GM12878 (cell line): ENCODE measurements at regions not wholly inside any gene's neighbourhood (a gene's known extent, or its start where the extent isn't known, plus 50 kb on each side); places are given as distances from the start of the nearest gene placed in this dataset.

Experiments used
- ATAC-seq: fragments of 200-7000 bp; cut with Tn5 transposase; 3 replicates; pipeline ENCODE4 v1.9.1; 2020; ENCODE audit warnings: mild to moderate bottlenecking, moderate library complexity
- BruUV-seq: library from RNA; stranded (reverse); fragments of 400-500 nt; replicated peaks from 2 replicates; lab custom pipeline; 2021; lab: Mats Ljungman, UMichigan
- CTCF ChIA-PET: fragments of 300-600 bp; sonication (Branson Sonifier 250); formaldehyde crosslinking; extraction: SDS; loops from one replicate; lab custom pipeline; 2021; ENCODE audit warnings: inconsistent platforms; lab: Yijun Ruan, JAX
- POLR2A ChIA-PET: fragments of 350-600 bp; formaldehyde crosslinking; extraction: SDS; loops from one replicate; lab custom pipeline; 2021; ENCODE audit warnings: inconsistent platforms; lab: Charles Lee
- RAD21 ChIA-PET: fragments of 300-600 bp; sonication (Branson Sonifier 250); formaldehyde crosslinking; loops from one replicate; lab custom pipeline; 2023; ENCODE audit warnings: antibody characterized with exemption; ENCODE audit not compliant: unreplicated experiment; lab: Charles Lee
- SMC1A ChIA-PET: fragments of 300-600 bp; sonication (Branson Sonifier 250); formaldehyde crosslinking; loops from one replicate; lab custom pipeline; 2023; ENCODE audit not compliant: unreplicated experiment, uncharacterized antibody; lab: Charles Lee
- DNase-seq: peaks from one replicate; pipeline ENCODE4 v3.0.0-alpha.2; 2011; ENCODE audit warnings: low read depth, low spot score
- FAIRE-seq: peaks from 3 replicates; lab custom pipeline; 2011; peaks lifted over from hg19 to GRCh38; lab: Jason Lieb, UNC
- H2AFZ ChIP-seq: 2 replicates; pipeline ENCODE4 v1.6.0; 2011; ENCODE audit warnings: low read depth, low read length, control low read depth; ENCODE audit not compliant: control insufficient read depth
- H3K27ac ChIP-seq: 2 replicates; pipeline ENCODE4 v1.5.1; 2011; ENCODE audit warnings: control low read depth; ENCODE audit not compliant: control insufficient read depth, insufficient read depth
- H3K27me3 ChIP-seq, 2 experiments: replicated peaks in 1 of 2; 2 replicates each; pipeline versions ENCODE4 v1.6.0 to v1.6.1; 2011; ENCODE audit warnings: low read length in 1 of 2; ENCODE audit not compliant: control insufficient read depth in 2 of 2, insufficient read depth in 2 of 2
- H3K36me3 ChIP-seq, 2 experiments: 2 replicates each; pipeline ENCODE4 v1.5.1; 2011; ENCODE audit warnings: low read length in 1 of 2; ENCODE audit not compliant: control insufficient read depth in 2 of 2, insufficient read depth in 2 of 2
- H3K4me1 ChIP-seq: 2 replicates; pipeline ENCODE4 v1.6.1; 2011; ENCODE audit warnings: mild to moderate bottlenecking, low read length, moderate library complexity, mixed read lengths; ENCODE audit not compliant: control insufficient read depth, insufficient read depth
- H3K4me2 ChIP-seq: 2 replicates; pipeline ENCODE4 v1.6.0; 2011; ENCODE audit warnings: control low read depth; ENCODE audit not compliant: control insufficient read depth, insufficient read depth
- H3K4me3 ChIP-seq: fragments of 200-600 bp; sonication (generic); 2 replicates; pipeline ENCODE4 v1.5.1; 2016
- H3K79me2 ChIP-seq: 2 replicates; pipeline ENCODE4 v1.6.0; 2011; ENCODE audit warnings: low read length; ENCODE audit not compliant: control insufficient read depth, insufficient read depth
- H3K9ac ChIP-seq: 2 replicates; pipeline ENCODE4 v1.8.0; 2011; ENCODE audit warnings: low read length, control low read depth, mixed read lengths; ENCODE audit not compliant: control insufficient read depth, insufficient read depth
- H3K9me3 ChIP-seq: replicated peaks from 3 replicates; pipeline ENCODE4 v1.5.1; 2011; ENCODE audit warnings: mild to moderate bottlenecking, low read length; ENCODE audit not compliant: control insufficient read depth, insufficient read depth
- H4K20me1 ChIP-seq: 2 replicates; pipeline ENCODE4 v1.6.0; 2011; ENCODE audit not compliant: control insufficient read depth, insufficient read depth
- CUX1 ChIP-seq: IDR thresholded peaks from 2 replicates; pipeline ENCODE4 v1.6.1; 2012; ENCODE audit warnings: improper control_type of control experiment, low read depth, low read length; ENCODE audit not compliant: insufficient replicate concordance
- E2F4 ChIP-seq: IDR thresholded peaks from 2 replicates; pipeline ENCODE4 v1.6.1; 2012; ENCODE audit warnings: low read depth, low read length, improper control_type of control experiment
- E2F8 ChIP-seq: fragments of 450-650 bp; IDR thresholded peaks from 2 replicates; pipeline ENCODE4 v1.6.1; 2018; ENCODE audit warnings: mild to moderate bottlenecking, low read depth, moderate library complexity; ENCODE audit not compliant: partially characterized antibody
- FOXK2 ChIP-seq: fragments of 450-650 bp; IDR thresholded peaks from 2 replicates; pipeline ENCODE4 v1.6.1; 2017; ENCODE audit warnings: mild to moderate bottlenecking, moderate library complexity
- IKZF1 ChIP-seq: fragments of 450-650 bp; conservative IDR thresholded peaks from 2 replicates; pipeline ENCODE4 v1.6.1; 2017; ENCODE audit warnings: antibody characterized with exemption, mild to moderate bottlenecking
- JUNB ChIP-seq: IDR thresholded peaks from 2 replicates; pipeline ENCODE4 v1.6.1; 2016; ENCODE audit warnings: antibody characterized with exemption, mild to moderate bottlenecking
- PAX8 ChIP-seq: fragments of 450-650 bp; IDR thresholded peaks from 2 replicates; pipeline ENCODE4 v1.6.1; 2017; ENCODE audit warnings: mild to moderate bottlenecking, moderate library complexity
- SMAD5 ChIP-seq: IDR thresholded peaks from 2 replicates; pipeline ENCODE4 v1.6.1; 2016; ENCODE audit warnings: antibody characterized with exemption, low read depth
- SRF ChIP-seq, 2 experiments: IDR thresholded peaks; 2 replicates each; pipeline ENCODE4 v1.6.1; 2011; ENCODE audit warnings: low read depth in 2 of 2, low read length in 2 of 2, mild to moderate bottlenecking in 1 of 2, moderate library complexity in 1 of 2
- WGBS: methylation state at CpG from one replicate; pipeline ENCODE4 v1.1.6; 2016; ENCODE audit warnings: low lambda C conversion rate; ENCODE audit not compliant: insufficient replicate concordance, insufficient coverage; ENCODE audit errors: missing lambda C conversion rate; 5-methylcytosine and 5-hydroxymethylcytosine counted together
- in situ Hi-C: fragments of 300-500 bp; cut with MboI; formaldehyde crosslinking; loops from 9 replicates; pipeline ENCODE4 v1.14.3; 2018; ENCODE audit warnings: mixed read lengths
- intact Hi-C: fragments of 100-400 bp; cut with micrococcal nuclease; formaldehyde crosslinking; loops from one replicate; pipeline ENCODE4 v1.14.2; 2022; ENCODE audit not compliant: unreplicated experiment
- TF ChIP-seq, protein P1 (sequence below): fragments of 450-650 bp; IDR thresholded peaks from 2 replicates; pipeline ENCODE4 v1.6.1; 2017; ENCODE audit warnings: low read depth, mild to moderate bottlenecking, moderate library complexity
- TF ChIP-seq, protein P2 (sequence below): IDR thresholded peaks from 2 replicates; pipeline ENCODE4 v1.6.1; 2011; ENCODE audit warnings: mild to moderate bottlenecking, low read depth, low read length, moderate library complexity; ENCODE audit not compliant: insufficient replicate concordance

GRCh38 chr18:11224153-11224552 lies 74.8 kb upstream of the PIEZO2 start (continued):
- TF ChIP-seq, protein P1, sequence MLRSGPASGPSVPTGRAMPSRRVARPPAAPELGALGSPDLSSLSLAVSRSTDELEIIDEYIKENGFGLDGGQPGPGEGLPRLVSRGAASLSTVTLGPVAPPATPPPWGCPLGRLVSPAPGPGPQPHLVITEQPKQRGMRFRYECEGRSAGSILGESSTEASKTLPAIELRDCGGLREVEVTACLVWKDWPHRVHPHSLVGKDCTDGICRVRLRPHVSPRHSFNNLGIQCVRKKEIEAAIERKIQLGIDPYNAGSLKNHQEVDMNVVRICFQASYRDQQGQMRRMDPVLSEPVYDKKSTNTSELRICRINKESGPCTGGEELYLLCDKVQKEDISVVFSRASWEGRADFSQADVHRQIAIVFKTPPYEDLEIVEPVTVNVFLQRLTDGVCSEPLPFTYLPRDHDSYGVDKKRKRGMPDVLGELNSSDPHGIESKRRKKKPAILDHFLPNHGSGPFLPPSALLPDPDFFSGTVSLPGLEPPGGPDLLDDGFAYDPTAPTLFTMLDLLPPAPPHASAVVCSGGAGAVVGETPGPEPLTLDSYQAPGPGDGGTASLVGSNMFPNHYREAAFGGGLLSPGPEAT: no peak
- no peak for TF ChIP-seq SRF (IDR thresholded peaks at IDR 0.05; ENCODE audit: low read depth in 2 of 2, low read length in 2 of 2)
- no peak for TF ChIP-seq PAX8
- TF ChIP-seq E2F4: no peak
- no peak for TF ChIP-seq SMAD5
- TF ChIP-seq FOXK2: no peak
- no peak for TF ChIP-seq E2F8

DNA sequence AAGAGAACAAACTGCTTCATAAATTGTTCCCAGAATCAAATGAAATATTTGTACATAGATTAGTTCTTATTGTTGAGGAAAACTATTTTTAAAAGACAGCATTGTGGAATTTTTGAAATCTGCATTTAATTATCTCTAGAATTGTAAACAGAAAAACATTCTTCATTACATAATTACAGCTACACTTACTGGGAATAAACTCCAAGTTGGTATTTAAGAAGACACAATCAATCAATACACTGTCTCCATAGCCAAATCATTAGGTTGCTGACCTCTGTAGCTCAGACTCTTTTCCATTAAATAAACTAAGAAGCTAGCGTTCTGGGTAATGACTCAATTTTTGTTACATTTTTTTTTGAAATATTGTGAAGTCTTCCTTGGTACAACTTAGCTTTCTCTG lies 70.2 kb upstream of the PIEZO2 start:
- ChIA-PET CTCF (no interaction called here), POLR2A (no interaction called here), SMC1A (no interaction called here), RAD21 (no interaction called here)
- ATAC-seq (no peak), DNase-seq (no peak), FAIRE-seq (no peak)
- intact Hi-C loops (loop anchor here (10.0 kb wide), 1 partner anchor 55 kb away; no protein-coding TSS in a partner anchor), in situ Hi-C loops (no loop called here)
- no peaks in the 10 kb centered on the region for H3K4me1 ChIP-seq
- no peak overlapping the region for H3K4me2 ChIP-seq
- WGBS: 35% methylated on average over 1 of the region's 1 CpG
- BruUV-seq: no TSS peak
- no peaks in the 10 kb centered on the region for H3K79me2 ChIP-seq
- no peak overlapping the region for H3K4me3 ChIP-seq
- H3K27me3 ChIP-seq: peaks cover 0 to 12% of the 10 kb centered on the region in 2 experiments; a peak in 1 of 4 replicates
- H3K27ac ChIP-seq: no peak overlapping the region
- H4K20me1 ChIP-seq: no peaks in the 10 kb centered on the region
- H3K9ac ChIP-seq: no peak overlapping the region
- no peaks in the 10 kb centered on the region for H3K36me3 ChIP-seq
- H3K9me3 ChIP-seq: no peaks in the 10 kb centered on the region
- no peak overlapping the region for H2AFZ ChIP-seq
- TF ChIP-seq CUX1 (no peak), JUNB (no peak), IKZF1 (no peak)
- TF ChIP-seq, protein P2, sequence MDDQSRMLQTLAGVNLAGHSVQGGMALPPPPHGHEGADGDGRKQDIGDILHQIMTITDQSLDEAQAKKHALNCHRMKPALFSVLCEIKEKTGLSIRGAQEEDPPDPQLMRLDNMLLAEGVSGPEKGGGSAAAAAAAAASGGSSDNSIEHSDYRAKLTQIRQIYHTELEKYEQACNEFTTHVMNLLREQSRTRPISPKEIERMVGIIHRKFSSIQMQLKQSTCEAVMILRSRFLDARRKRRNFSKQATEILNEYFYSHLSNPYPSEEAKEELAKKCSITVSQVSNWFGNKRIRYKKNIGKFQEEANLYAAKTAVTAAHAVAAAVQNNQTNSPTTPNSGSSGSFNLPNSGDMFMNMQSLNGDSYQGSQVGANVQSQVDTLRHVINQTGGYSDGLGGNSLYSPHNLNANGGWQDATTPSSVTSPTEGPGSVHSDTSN: no peak
